Naive thymus-derived CD8-positive, alpha-beta T cell (primary cell): ENCODE measurements at regions not wholly inside any gene's neighbourhood (a gene's known extent, or its start where the extent isn't known, plus 50 kb on each side); places are given as distances from the start of the nearest gene placed in this dataset.

ENCODE experiments used
- ATAC-seq, 2 donors: fragments of 150-1000 bp; cut with Tn5 transposase in 1 of 2; sonication (Bioruptor Pico), chemical (Tn5 transposase) in 1 of 2; 1 replicate in 1 of 2; 2 replicates in 1 of 2; pipeline ENCODE4 v1.10.0; 2021; ENCODE audit warnings: mild to moderate bottlenecking in 2 of 2, moderate library complexity in 2 of 2
- POLR2A ChIA-PET: fragments of 350-600 bp; sonication (Branson Sonifier 250); formaldehyde crosslinking; loops from one replicate; lab custom pipeline; 2021; ENCODE audit warnings: antibody characterized with exemption; lab: Charles Lee
- DNase-seq, 10 donors: peaks; one replicate each; pipeline versions ENCODE4 v3.0.0 to v3.0.0-alpha.2; 2020 to 2022
- H3K27ac Mint-ChIP-seq, 10 donors: one replicate each; pipeline ENCODE4 v1.8.0; 2020 to 2022; ENCODE audit warnings: mild to moderate bottlenecking in 10 of 10, mixed read lengths in 10 of 10, moderate library complexity in 4 of 10, inconsistent platforms in 1 of 10
- H3K27me3 Mint-ChIP-seq, 5 donors: one replicate each; pipeline ENCODE4 v1.8.0; 2021 to 2022; ENCODE audit warnings: mixed read lengths in 5 of 5
- H3K36me3 Mint-ChIP-seq, 3 donors: one replicate each; pipeline ENCODE4 v1.8.0; 2020 to 2022; ENCODE audit warnings: mixed read lengths in 3 of 3, mild to moderate bottlenecking in 2 of 3, inconsistent platforms in 1 of 3
- H3K4me1 Mint-ChIP-seq, 4 donors: one replicate each; pipeline ENCODE4 v1.8.0; 2021 to 2022; ENCODE audit warnings: mixed read lengths in 4 of 4
- H3K4me3 Mint-ChIP-seq, 10 donors: one replicate each; pipeline ENCODE4 v1.8.0; 2020 to 2022; ENCODE audit warnings: mild to moderate bottlenecking in 10 of 10, mixed read lengths in 10 of 10, moderate library complexity in 6 of 10, inconsistent platforms in 1 of 10
- H3K9me3 Mint-ChIP-seq, 9 donors: one replicate each; pipeline ENCODE4 v1.8.0; 2020 to 2022; ENCODE audit warnings: mixed read lengths in 9 of 9, mild to moderate bottlenecking in 3 of 9, inconsistent platforms in 1 of 9, moderate library complexity in 1 of 9

DNA sequence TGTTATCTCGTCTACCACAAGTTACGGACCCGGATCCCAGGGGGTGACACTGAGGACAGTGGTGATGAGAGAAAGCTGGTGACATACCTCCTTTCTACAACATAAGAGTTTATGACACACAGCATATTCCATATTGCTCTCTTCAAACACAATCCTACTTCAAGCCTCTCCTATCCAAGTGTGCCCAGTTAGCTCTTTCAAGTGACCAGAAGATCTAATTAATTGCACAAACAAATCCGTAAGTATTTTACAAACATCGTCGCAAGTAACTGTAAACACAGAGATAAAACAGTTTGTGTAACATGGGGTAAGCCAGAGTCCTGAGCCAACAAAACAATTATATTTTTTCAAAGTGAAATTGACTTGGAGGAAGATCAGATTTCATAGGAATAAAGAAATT is 235.0 kb downstream of the CHD9NB start:
- H3K27ac Mint-ChIP-seq, result no peak overlapping the region
- no peak for ATAC-seq
- H3K27me3 Mint-ChIP-seq, result peaks cover 0 to 3% (median 1%) of the 10 kb centered on the region in 5 donors
- no peaks in the 10 kb centered on the region for H3K4me1 Mint-ChIP-seq
- H3K36me3 Mint-ChIP-seq, result no peaks in the 10 kb centered on the region
- no peak for DNase-seq
- no peak overlapping the region for H3K4me3 Mint-ChIP-seq
- H3K9me3 Mint-ChIP-seq, result peaks cover 0 to 11% (median 0%) of the 10 kb centered on the region in 9 donors
- POLR2A ChIA-PET, result no interaction called here

DNA sequence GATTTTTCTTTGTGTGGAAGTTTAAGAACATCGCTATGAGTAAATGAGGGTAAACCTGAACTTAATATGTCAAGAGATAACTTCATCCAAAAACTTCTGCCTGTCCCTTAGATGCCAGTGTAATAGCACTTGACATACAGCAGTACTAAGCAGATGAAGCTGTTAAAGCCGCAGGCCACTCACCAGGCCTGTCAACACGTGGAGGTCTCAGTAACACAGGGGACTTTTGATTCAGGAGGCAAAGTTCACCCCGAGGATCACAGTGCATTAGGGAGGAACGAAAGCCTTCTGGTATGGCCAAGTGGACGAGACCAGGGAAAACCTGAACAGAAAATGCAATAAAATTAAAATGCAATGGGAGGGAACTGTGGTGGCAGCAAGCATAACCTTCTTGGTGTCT is 235.7 kb downstream of the CHD9NB start:
- H3K27ac Mint-ChIP-seq, result no peak overlapping the region
- no peak overlapping the region for H3K4me3 Mint-ChIP-seq
- POLR2A ChIA-PET, result no interaction called here
- peaks cover 0 to 3% (median 1%) of the 10 kb centered on the region in 5 donors for H3K27me3 Mint-ChIP-seq
- H3K9me3 Mint-ChIP-seq, result peaks cover 0 to 15% (median 0%) of the 10 kb centered on the region in 9 donors
- H3K36me3 Mint-ChIP-seq, result no peaks in the 10 kb centered on the region
- no peak for ATAC-seq
- H3K4me1 Mint-ChIP-seq, result no peaks in the 10 kb centered on the region
- no peak for DNase-seq

DNA sequence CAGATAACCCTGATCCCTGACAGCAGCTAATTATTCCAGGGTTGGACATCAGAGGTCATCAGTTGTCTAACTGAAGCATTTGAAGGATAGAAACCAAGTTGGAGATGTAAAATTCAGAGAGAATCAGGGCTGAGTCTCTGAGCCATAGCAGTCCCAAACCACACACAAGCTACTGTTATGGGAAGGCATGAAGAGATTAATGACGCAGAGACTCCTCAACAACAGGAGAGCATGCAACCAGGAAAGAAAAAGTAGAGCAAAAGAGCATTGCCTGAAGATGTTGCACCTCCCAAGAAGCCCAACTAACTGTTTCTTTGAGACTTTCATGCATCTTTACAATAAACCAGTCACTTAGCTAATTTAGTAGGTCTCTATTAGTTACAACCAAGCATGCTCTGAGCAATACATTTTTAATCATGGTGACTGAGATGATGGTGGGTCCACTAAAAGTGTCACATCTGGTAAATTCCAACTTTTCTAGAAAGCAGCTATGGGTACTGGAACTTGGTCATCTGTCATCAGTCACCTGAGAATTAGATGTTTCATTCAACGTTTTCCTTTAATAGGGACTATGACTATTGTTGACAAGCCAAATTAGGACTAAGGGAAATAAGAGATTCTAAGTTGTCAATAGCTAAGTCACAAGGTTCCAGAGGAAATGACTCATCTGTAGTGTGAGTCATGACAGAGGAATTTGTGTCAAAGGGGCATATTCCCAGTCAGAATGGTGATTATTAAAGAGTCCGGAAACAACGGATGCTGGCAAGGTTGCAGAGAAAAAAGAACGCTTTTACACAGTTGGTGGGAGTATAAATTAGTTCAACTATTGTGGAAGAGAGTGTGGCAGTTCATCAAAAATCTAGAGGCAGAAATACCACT is 239.8 kb downstream of the CHD9NB start:
- Mint-ChIP-seq H3K9me3 (peaks cover 0 to 30% (median 7%) of the 10 kb centered on the region in 9 donors), H3K36me3 (no peaks in the 10 kb centered on the region), H3K27ac (no peak overlapping the region), H3K4me1 (no peaks in the 10 kb centered on the region), H3K27me3 (peaks cover 0 to 3% (median 0%) of the 10 kb centered on the region in 5 donors), H3K4me3 (no peak overlapping the region)
- DNase-seq (no peak), ATAC-seq (no peak)
- POLR2A ChIA-PET, result no interaction called here

DNA sequence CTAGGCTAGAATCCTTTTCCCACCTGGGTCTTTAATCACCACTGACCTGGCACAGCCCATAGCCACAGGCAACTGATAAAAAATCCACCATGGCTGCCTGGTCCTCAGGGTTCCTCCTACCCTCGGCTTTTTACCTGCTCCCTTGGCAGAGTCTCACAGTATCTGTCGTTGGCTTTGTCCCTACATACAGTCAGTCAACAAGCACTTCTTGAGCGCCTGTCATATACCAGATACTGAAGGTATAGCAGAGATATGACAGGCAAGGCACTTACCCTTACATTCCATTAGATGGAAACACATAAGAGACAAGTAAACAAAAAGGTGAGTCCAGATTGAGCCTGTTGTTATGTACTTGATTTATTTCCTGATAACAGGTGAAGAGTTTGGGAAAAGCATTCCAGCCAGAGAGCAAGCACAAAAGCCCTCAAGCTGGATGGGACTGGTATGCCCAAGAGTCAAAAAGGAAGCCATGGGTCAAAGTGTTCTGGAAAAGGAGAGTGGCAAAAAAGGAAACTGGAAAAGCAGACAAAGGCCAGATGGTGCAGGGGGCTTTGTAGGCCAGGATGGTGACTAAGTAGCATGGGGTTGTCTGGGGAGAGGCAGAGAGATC is 247.0 kb downstream of the CHD9NB start:
- H3K4me1 Mint-ChIP-seq, result no peaks in the 10 kb centered on the region
- no peaks in the 10 kb centered on the region for H3K36me3 Mint-ChIP-seq
- DNase-seq (no peak), ATAC-seq (no peak)
- H3K4me3 Mint-ChIP-seq, result no peak overlapping the region
- POLR2A ChIA-PET, result no interaction called here
- H3K27me3 Mint-ChIP-seq, result peaks cover 0 to 9% (median 3%) of the 10 kb centered on the region in 5 donors
- peaks cover 0 to 28% (median 6%) of the 10 kb centered on the region in 9 donors for H3K9me3 Mint-ChIP-seq
- no peak overlapping the region for H3K27ac Mint-ChIP-seq

DNA sequence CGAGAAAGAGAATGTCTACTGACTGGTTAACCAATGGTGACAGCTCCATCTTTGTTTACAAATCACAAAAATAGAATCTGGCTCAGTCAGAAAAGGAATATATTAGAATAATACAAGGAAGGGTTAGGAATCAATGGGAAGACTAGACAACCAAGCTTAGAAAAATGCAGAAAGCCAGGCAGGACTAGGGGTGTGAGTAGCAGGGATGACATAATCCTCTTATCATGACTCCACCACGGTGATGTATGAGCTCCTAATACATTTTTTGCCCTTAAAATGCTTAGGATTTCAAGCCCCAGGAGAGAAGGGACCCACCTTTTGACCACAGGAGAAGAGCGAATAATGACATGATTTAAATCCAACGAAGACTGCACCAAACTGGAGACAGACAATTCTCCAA is 252.3 kb downstream of the CHD9NB start:
- Mint-ChIP-seq H3K36me3 (no peaks in the 10 kb centered on the region), H3K4me1 (no peaks in the 10 kb centered on the region), H3K27ac (no peak overlapping the region), H3K9me3 (peaks cover 0 to 17% (median 5%) of the 10 kb centered on the region in 9 donors), H3K27me3 (peaks cover 0 to 5% (median 0%) of the 10 kb centered on the region in 5 donors), H3K4me3 (no peak overlapping the region)
- ATAC-seq (no peak), DNase-seq (no peak)
- POLR2A ChIA-PET, result no interaction called here

DNA sequence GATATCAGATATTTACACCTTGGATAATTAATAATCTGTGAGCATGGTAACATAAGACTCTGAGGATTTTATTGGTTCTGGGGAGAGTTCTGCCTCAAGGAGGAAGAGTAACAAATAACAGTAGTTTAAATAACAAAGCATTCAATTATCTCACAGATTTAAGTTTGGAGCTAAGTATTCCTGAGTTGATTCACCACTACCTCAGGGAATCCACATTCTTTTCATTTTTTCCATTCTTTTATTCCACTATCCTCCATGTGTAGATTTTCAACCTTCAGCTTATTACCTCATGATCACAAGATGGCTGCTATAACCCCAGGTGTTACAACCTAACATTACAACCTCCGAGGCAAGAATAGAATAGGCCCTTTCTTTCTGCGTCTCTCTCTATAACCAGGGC is 252.2 kb upstream of the TOX3 start:
- Mint-ChIP-seq H3K36me3 (no peaks in the 10 kb centered on the region), H3K4me3 (no peak overlapping the region), H3K27ac (no peak overlapping the region), H3K4me1 (no peaks in the 10 kb centered on the region), H3K9me3 (peaks cover 0 to 9% (median 5%) of the 10 kb centered on the region in 9 donors), H3K27me3 (peaks cover 0 to 5% (median 0%) of the 10 kb centered on the region in 5 donors)
- POLR2A ChIA-PET, result no interaction called here
- ATAC-seq (no peak), DNase-seq (no peak)

DNA sequence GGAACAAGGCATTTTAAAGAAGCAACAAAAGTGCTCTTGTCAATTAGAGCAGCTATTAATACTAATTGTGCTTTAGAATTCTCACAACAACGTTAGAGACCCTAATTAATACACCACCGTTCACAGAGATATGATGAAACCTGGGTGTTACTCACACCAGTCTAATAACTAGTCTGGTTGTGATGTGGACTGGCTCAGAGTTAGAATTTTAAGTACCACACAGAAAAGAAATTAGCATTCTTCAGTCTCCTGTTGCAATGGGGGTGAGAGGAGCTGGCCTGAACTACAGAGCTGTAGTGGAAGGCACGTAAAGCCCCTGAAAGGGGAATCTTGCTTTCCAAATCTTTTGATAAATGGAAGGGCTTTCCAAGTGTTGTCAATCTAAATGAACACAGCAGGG is 240.8 kb upstream of the TOX3 start:
- POLR2A ChIA-PET, result no interaction called here
- H3K27me3 Mint-ChIP-seq, result peaks cover 0 to 18% (median 7%) of the 10 kb centered on the region in 5 donors
- no peak for ATAC-seq
- peaks cover 0 to 14% (median 0%) of the 10 kb centered on the region in 9 donors for H3K9me3 Mint-ChIP-seq
- no peaks in the 10 kb centered on the region for H3K4me1 Mint-ChIP-seq
- H3K27ac Mint-ChIP-seq, result no peak overlapping the region
- H3K36me3 Mint-ChIP-seq, result no peaks in the 10 kb centered on the region
- no peak for DNase-seq
- H3K4me3 Mint-ChIP-seq, result no peak overlapping the region

DNA sequence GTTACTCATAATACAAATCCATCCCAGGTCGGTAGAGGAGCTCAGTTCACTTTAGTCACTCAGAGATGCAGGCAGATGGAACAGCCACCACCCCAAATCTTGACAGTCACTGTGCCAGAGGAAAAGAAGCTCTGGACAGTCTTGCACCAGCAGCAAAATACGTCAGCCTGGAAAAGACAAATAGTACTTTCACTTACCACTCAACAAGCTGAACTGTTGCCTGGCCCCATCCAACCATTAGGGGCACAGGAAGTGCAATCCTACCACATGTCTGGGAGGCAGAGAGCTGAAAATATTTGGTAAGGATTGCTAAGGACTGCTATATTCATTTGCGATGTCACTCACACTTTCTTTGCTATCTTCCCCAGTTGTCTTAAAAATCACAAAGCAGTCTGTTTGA is 239.1 kb upstream of the TOX3 start:
- no peaks in the 10 kb centered on the region for H3K36me3 Mint-ChIP-seq
- DNase-seq, result no peak
- no peaks in the 10 kb centered on the region for H3K4me1 Mint-ChIP-seq
- peaks cover 5 to 27% (median 9%) of the 10 kb centered on the region in 5 donors for H3K27me3 Mint-ChIP-seq
- H3K9me3 Mint-ChIP-seq, result peaks cover 0 to 18% (median 0%) of the 10 kb centered on the region in 9 donors
- POLR2A ChIA-PET, result no interaction called here
- H3K27ac Mint-ChIP-seq, result no peak overlapping the region
- ATAC-seq, result no peak
- no peak overlapping the region for H3K4me3 Mint-ChIP-seq

DNA sequence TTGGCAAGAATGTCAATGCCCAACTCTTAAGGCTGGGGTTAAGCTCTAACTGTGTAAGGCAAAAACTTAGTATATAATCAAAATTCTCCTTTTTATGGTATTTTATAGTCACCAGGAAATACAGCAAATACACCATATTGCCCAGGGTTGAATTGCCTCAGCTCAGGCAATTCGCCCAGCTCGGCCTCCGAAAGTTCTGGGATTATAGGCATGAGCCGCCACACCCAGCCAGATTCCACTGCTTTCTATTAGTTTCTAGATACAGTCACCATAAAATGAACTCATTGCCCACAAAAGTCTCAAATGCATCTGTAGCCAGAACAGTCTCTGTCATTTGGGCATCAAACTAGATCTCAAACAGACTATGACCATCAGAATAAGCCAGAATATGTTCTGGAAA is 238.7 kb upstream of the TOX3 start:
- H3K27me3 Mint-ChIP-seq, result peaks cover 5 to 27% (median 9%) of the 10 kb centered on the region in 5 donors
- H3K27ac Mint-ChIP-seq, result no peak overlapping the region
- no peak for ATAC-seq
- DNase-seq, result no peak
- H3K4me1 Mint-ChIP-seq, result no peaks in the 10 kb centered on the region
- H3K9me3 Mint-ChIP-seq, result peaks cover 0 to 14% (median 0%) of the 10 kb centered on the region in 9 donors
- POLR2A ChIA-PET, result no interaction called here
- H3K36me3 Mint-ChIP-seq, result no peaks in the 10 kb centered on the region
- no peak overlapping the region for H3K4me3 Mint-ChIP-seq

DNA sequence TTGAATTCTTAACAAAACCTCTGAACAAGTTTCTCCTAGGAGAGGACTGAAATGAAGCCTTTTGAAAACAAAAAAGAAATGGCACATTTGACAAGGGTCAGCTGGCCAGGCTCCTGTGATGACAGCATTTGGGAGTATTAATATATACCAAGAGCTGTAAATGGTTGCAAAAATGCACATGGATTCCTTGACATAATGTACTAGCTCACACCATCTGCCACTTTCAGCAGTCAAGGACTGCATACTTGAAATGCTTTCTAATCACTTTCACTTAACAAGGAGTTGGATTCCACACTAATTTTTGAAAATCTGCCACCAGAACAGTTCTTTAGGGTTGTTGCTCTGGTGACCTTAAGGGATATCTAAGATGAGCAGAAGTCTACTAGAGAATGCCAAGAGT is 236.7 kb upstream of the TOX3 start:
- Mint-ChIP-seq H3K27ac (no peak overlapping the region), H3K4me1 (no peaks in the 10 kb centered on the region), H3K36me3 (no peaks in the 10 kb centered on the region), H3K27me3 (peaks cover 5 to 27% (median 13%) of the 10 kb centered on the region in 5 donors), H3K9me3 (peaks cover 0 to 14% (median 0%) of the 10 kb centered on the region in 9 donors), H3K4me3 (no peak overlapping the region)
- no peak for DNase-seq
- ATAC-seq, result no peak
- POLR2A ChIA-PET, result no interaction called here

DNA sequence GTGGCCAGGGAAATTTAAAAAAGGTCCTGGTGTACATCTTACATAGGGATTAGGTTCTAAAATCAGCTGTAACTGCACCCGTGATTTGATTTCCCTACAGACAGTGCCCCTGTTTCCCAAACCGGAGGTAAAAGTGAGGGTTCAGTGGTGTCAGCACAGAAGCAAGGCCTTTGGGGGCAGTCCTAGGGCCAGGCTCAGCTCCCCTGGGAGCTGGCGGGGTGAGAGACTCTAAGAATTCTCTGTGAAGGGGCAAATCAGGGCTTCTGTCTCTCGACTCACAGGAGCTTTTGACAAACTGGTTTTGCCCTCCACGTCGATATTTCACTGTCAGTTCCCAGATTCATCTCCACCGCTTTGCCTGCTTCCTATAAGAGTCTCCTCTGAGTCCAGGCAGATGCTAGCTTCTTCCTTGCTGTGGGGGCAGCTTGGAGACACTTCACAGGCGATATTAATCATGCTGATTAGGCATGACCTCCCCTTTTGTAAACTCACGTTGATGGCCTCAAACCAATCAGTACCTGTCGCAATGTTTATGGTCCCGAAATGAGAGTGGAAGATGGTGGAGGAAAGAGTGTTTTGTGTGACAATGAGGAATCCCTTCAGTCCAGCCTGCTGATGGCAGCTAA is 234.2 kb upstream of the TOX3 start:
- no peak for DNase-seq
- no peaks in the 10 kb centered on the region for H3K4me1 Mint-ChIP-seq
- no peak for ATAC-seq
- H3K27ac Mint-ChIP-seq, result no peak overlapping the region
- peaks cover 2 to 27% (median 16%) of the 10 kb centered on the region in 5 donors for H3K27me3 Mint-ChIP-seq
- POLR2A ChIA-PET, result no interaction called here
- peaks cover 0 to 14% (median 0%) of the 10 kb centered on the region in 9 donors for H3K9me3 Mint-ChIP-seq
- H3K36me3 Mint-ChIP-seq, result no peaks in the 10 kb centered on the region
- no peak overlapping the region for H3K4me3 Mint-ChIP-seq

DNA sequence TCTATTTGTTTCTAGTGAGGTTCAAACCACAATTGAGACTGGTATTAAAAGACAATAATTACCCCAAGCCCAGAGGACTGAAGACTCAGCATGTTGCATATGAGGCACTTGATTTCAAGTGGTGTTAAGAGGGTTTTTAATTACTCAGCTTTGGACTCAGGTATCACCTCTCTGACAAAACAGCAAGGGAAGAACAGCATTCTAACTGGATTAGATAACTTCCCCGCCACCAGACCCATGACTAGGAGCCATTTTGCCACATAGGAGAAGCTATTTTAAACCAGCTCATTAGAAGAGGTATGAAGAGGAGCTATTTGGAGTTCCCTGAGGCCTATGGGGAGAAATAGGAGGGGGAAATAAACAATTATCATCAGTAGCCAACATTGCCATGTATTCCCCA is 226.1 kb upstream of the TOX3 start:
- H3K9me3 Mint-ChIP-seq, result peaks cover 0 to 5% (median 0%) of the 10 kb centered on the region in 9 donors
- H3K27ac Mint-ChIP-seq, result no peak overlapping the region
- H3K36me3 Mint-ChIP-seq, result no peaks in the 10 kb centered on the region
- H3K4me3 Mint-ChIP-seq, result no peak overlapping the region
- H3K27me3 Mint-ChIP-seq, result peaks cover 0 to 6% (median 4%) of the 10 kb centered on the region in 5 donors
- POLR2A ChIA-PET, result no interaction called here
- ATAC-seq, result no peak
- DNase-seq, result no peak
- no peaks in the 10 kb centered on the region for H3K4me1 Mint-ChIP-seq

DNA sequence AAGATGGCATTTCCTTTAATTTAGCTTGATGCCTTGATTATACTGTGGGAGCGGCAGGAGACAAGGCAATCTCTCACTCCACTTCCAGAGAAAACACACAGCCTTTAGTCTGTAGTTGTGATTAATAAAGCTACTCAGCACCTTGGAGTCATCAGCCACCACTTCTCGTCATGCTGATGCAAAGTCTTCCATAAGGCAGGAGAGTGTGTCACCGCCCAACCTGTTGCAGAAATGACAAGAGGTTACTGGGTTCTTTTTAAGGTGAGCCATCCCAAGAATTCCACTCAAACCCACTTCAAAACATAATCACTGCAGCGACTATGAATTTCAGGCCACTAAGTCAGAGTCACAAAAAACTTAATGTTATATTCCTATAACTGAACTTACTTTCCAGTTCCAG is 223.9 kb upstream of the TOX3 start:
- no peak for ATAC-seq
- H3K4me1 Mint-ChIP-seq, result no peaks in the 10 kb centered on the region
- no peaks in the 10 kb centered on the region for H3K36me3 Mint-ChIP-seq
- peaks cover 0 to 8% (median 1%) of the 10 kb centered on the region in 5 donors for H3K27me3 Mint-ChIP-seq
- H3K27ac Mint-ChIP-seq, result no peak overlapping the region
- H3K4me3 Mint-ChIP-seq, result no peak overlapping the region
- no peak for DNase-seq
- peaks cover 0 to under 1% (median 0%) of the 10 kb centered on the region in 9 donors for H3K9me3 Mint-ChIP-seq
- POLR2A ChIA-PET, result no interaction called here
